Stimulated activated CD4-positive, alpha-beta T cell treated with anti-CD3 and anti-CD28 coated beads, Interleukin-12 subunit alpha, Interleukin-12 subunit beta, amount 100 ng/mL, for 48 hours (primary cell): ENCODE measurements at regions not wholly inside any gene's neighbourhood (a gene's known extent, or its start where the extent isn't known, plus 50 kb on each side); places are given as distances from the start of the nearest gene placed in this dataset.
A peak's percentile ranks its signal among the peaks of the same experiment; 100 is the strongest.
"Not testable (repeated sequence)": the region's sequence is repeated elsewhere in the genome, so short reads cannot be mapped to it uniquely, and the experiment has no call there.

ENCODE experiments used
- DNase-seq, 3 donors: peaks; one replicate each; pipeline ENCODE4 v3.0.0-alpha.2; 2020; ENCODE audit warnings: low read depth in 2 of 3, low spot score in 1 of 3

DNA sequence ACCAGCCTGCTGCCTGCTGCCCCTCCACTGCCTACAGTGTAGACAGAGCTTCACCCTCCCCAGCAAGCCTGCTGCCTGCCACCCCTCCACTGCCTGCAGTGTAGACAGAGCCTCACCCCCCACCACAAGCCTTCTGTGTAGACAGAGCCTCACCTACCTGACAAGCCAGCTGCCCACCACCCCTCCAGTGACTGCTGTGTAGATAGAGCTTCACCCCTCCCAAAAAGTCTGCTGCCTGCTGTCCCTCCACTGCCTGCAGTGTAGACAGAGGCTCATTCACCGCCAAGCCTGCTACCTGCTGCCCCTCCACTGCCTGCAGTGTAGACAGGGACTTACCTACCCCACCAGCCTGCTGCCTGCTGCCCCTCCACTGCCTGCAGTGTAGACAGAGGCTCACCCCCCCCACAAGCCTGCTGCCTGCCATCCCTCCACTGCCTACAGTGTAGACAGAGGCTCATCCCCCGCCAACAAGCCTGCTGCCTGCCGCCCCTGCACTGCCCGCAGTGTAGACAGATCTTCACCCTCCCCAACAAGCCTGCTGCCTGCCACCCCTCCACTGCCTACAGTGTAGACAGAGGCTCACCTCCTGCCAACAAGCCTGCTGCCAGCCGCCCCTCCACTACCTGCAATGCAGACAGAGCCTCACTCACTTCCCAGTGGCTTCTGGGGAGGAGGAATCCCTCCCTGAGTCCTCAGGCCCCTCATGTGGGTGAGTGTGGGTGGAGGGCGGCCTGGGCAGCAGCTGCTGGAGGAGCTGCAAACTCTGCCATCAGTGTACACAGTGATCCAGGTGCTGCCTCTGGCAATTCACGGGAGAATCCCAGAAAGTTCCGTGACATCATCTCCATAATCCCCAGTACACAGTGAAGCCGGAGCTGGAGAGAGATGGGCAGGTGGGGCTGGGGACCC is 140.9 kb downstream of the DLL1 start:
- DNase-seq, result no peak

- no peak for DNase-seq
Observed at GRCh38 chr6:170148709-170149470, 142.0 kb downstream of the DLL1 start.

GRCh38 chr6:170147832-170148708 is 142.8 kb downstream of the DLL1 start:
- DNase-seq, result peak in 2 of 3 donors; percentile 19 to 23

DNA sequence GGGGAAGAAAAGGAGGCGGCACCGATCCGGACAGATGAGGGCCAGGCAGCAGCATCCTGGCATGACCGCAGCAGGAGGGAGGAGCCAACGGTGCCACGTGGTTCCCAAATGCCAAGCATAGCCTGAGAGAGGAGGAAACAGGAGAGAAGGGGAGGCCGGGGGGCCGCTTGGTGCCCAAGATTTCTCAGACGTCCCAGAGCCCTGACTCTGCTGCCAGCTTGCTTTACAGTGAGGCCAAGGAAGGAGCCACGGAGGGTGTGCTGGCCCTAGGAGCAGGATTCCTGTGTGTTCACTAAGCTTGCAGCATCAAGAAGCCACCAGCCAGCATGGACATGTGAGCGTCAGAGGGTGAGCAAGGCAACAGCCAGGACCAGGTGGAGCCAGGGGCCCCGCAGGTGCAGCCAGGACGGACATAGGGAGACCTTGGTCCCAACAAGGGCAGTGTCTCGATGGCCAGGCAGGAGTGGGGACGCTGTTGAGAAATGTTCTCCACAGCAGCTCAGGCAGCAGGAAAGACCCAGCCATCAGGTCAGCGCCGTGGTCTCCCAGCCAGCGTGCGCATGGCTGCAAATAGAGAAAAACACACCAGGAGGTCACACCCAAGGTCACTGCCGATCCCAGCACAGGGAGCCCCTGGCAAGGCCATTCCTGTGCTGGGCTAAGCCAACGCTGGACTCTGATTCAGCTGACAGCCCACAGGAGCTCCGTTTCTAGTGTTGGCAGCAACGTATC is 143.7 kb downstream of the DLL1 start:
- DNase-seq, result no peak

- DNase-seq, result no peak
Observed at GRCh38 chr6:170146640-170147039, 144.2 kb downstream of the DLL1 start.

GRCh38 chr6:170146131-170146530 is 144.7 kb downstream of the DLL1 start:
- DNase-seq, result not testable (repeated sequence)

DNA sequence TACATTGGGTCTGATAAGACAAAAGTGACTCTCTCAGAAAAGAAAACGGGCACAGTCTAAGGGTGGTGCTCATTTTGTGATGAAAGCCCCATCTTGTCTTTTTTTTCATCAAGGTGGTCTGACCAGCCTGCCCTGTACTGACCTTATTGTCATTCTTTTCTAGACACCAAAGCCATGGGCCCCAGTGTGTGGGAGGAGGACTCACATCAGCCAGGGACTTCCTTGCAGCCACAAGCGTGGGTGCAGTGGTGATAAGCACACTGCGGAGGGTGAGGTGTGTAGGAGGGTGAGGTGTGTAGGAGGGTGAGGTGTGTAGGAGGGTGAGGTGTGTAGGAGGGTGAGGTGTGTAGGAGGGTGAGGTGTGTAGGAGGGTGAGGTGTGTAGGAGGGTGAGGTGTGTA is 145.2 kb downstream of the DLL1 start:
- not testable (repeated sequence) for DNase-seq

- DNase-seq, result no peak
Observed at GRCh38 chr6:170145272-170145592, 145.6 kb downstream of the DLL1 start.

GRCh38 chr6:170144571-170145271 is 146.2 kb downstream of the DLL1 start:
- no peak for DNase-seq

GRCh38 chr6:170143401-170144150 is 147.3 kb downstream of the DLL1 start:
- no peak for DNase-seq

- DNase-seq, result no peak
Observed at GRCh38 chr6:170142559-170142958, 148.3 kb downstream of the DLL1 start.

DNA sequence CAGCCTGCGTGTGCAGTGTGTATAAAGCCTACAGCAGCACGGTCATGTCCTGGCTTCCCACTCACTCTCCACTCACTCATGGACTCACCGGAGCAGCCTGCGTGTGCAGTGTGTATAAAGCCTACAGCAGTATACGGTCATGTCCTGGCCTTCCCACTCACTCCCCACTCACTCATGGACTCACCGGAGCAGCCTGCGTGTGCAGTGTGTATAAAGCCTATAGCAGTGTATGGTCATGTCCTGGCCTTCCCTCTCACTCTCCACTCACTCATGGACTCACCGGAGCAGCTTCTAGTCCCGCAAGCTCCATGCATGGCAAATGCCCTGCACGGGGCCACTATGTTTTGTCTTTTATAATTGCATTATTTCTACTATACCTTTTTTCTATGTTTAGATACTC is 149.8 kb downstream of the DLL1 start:
- DNase-seq, result not testable (repeated sequence)

- no peak for DNase-seq
Observed at GRCh38 chr6:170140129-170140528, 150.7 kb downstream of the DLL1 start.

DNA sequence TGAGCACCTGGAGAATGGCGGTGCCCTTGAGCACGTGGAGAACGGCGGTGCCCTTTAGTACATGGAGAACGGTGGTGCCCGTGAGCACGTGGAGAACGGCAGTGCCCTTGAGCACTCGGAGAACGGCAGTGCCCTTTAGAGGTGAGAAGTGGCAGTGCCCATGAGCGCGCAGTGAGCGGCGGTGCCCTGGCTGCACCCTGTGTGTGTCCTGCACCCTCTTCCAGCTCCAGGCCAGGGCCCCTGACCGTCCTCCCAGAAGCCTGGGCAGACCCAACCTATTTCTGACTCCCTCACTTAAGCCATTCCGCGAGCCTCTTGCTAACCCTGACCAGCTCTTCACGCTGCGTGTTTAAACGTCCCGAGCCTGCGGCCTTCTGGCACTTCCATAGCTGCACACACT is 151.3 kb downstream of the DLL1 start:
- DNase-seq, result no peak

DNA sequence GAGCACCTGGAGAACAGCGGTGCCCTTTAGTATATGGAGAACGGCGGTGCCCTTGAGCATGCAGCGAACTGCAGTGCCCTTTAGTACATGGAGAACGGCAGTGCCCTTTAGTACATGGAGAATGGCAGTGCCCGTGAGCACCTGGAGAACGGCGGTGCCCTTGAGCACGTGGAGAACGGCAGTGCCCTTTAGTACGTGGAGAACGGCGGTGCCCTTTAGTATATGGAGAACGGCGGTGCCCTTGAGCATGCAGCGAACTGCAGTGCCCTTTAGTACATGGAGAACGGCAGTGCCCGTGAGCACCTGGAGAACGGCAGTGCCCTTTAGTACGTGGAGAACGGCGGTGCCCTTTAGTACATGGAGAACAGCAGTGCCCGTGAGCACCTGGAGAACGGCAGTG is 151.8 kb downstream of the DLL1 start:
- not testable (repeated sequence) for DNase-seq

- no peak for DNase-seq
Observed at GRCh38 chr6:170137911-170138910, 152.7 kb downstream of the DLL1 start.

GRCh38 chr6:170137176-170137891 is 153.5 kb downstream of the DLL1 start:
- no peak for DNase-seq
